ENCODE measurements at regions not wholly inside any gene's neighbourhood (a gene's known extent, or its start where the extent isn't known, plus 50 kb on each side); places are given as distances from the start of the nearest gene placed in this dataset.

GRCh38 chr21:15558884-15559283 lies 170.9 kb upstream of the USP25 start:
- DNase-seq (ENCODE audit: low spot score) = no peak
- Histone ChIP-seq H3K36me3 (replicated peaks in 1 of 2; ENCODE audit: control insufficient read depth in 2 of 2, insufficient read depth in 2 of 2, low read length in 2 of 2) (no peaks in the 10 kb centered on the region), H3K18ac (ENCODE audit: low read length) (no peak overlapping the region), H4K91ac (ENCODE audit: low read depth, low read length, poor library complexity) (no peak overlapping the region), H2BK12ac (ENCODE audit: low read length) (no peak overlapping the region), H3K79me1 (ENCODE audit: low read depth, low read length) (no peaks in the 10 kb centered on the region), H3K4me1 (ENCODE audit: control insufficient read depth in 2 of 2, insufficient read depth in 1 of 2, low read depth in 1 of 2, low read length in 2 of 2) (no peaks in the 10 kb centered on the region), H2BK5ac (ENCODE audit: low read length) (no peak overlapping the region), H4K8ac (ENCODE audit: low read depth, low read length) (no peak overlapping the region), H3K4me2 (ENCODE audit: insufficient read depth, low read length, poor library complexity, severe bottlenecking) (no peak overlapping the region), H3K9me3 (replicated peaks in 1 of 2; ENCODE audit: control insufficient read depth in 2 of 2, insufficient read depth in 1 of 2, low read depth in 1 of 2, low read length in 2 of 2) (no peaks in the 10 kb centered on the region), H2AFZ (ENCODE audit: low read length) (no peak overlapping the region), H2BK15ac (ENCODE audit: low read length) (no peak overlapping the region), H3K14ac (ENCODE audit: low read length) (no peak overlapping the region), H2BK120ac (ENCODE audit: low read depth, low read length) (no peak overlapping the region), H3K4me3 (ENCODE audit: low read length in 2 of 2) (no peak overlapping the region), H3K27ac (replicated peaks; ENCODE audit: low read length) (no peak overlapping the region), H2AK5ac (ENCODE audit: low read depth, low read length) (no peak overlapping the region), H3K27me3 (ENCODE audit: control insufficient read depth in 3 of 3, insufficient read depth in 3 of 3, low read depth in 1 of 3, low read length in 3 of 3) (no peaks in the 10 kb centered on the region), H3K9ac (ENCODE audit: low read depth, low read length, poor library complexity) (no peak overlapping the region), H3K23ac (ENCODE audit: low read depth, low read length, poor library complexity) (no peak overlapping the region), H3K4ac (ENCODE audit: low read length) (no peak overlapping the region)
- WGBS, 2 donors (ENCODE audit: extremely low coverage in 2 of 2, insufficient read length in 2 of 2, insufficient replicate concordance in 1 of 2) = no CpG with 5 or more reads among the region's 1 CpG

- H2BK15ac ChIP-seq (ENCODE audit: low read length) = no peak overlapping the region
- H4K8ac ChIP-seq (ENCODE audit: low read depth, low read length) = no peak overlapping the region
- no peak overlapping the region for H3K4me3 ChIP-seq (ENCODE audit: low read length in 2 of 2)
- no peaks in the 10 kb centered on the region for H3K36me3 ChIP-seq (replicated peaks in 1 of 2; ENCODE audit: control insufficient read depth in 2 of 2, insufficient read depth in 2 of 2, low read length in 2 of 2)
- H3K27ac ChIP-seq (replicated peaks; ENCODE audit: low read length) = no peak overlapping the region
- no peak overlapping the region for H4K91ac ChIP-seq (ENCODE audit: low read depth, low read length, poor library complexity)
- no peak overlapping the region for H2AK5ac ChIP-seq (ENCODE audit: low read depth, low read length)
- no peak overlapping the region for H2BK120ac ChIP-seq (ENCODE audit: low read depth, low read length)
- no peak overlapping the region for H2BK12ac ChIP-seq (ENCODE audit: low read length)
- H3K9ac ChIP-seq (ENCODE audit: low read depth, low read length, poor library complexity) = no peak overlapping the region
- DNase-seq (ENCODE audit: low spot score) = no peak
- no peak overlapping the region for H2AFZ ChIP-seq (ENCODE audit: low read length)
- no peaks in the 10 kb centered on the region for H3K4me1 ChIP-seq (ENCODE audit: control insufficient read depth in 2 of 2, insufficient read depth in 1 of 2, low read depth in 1 of 2, low read length in 2 of 2)
- WGBS, 2 donors (ENCODE audit: extremely low coverage in 2 of 2, insufficient read length in 2 of 2, insufficient replicate concordance in 1 of 2) = no CpG with 5 or more reads among the region's 2 CpGs
- no peak overlapping the region for H2BK5ac ChIP-seq (ENCODE audit: low read length)
- no peaks in the 10 kb centered on the region for H3K79me1 ChIP-seq (ENCODE audit: low read depth, low read length)
- H3K14ac ChIP-seq (ENCODE audit: low read length) = no peak overlapping the region
- H3K27me3 ChIP-seq (ENCODE audit: control insufficient read depth in 3 of 3, insufficient read depth in 3 of 3, low read depth in 1 of 3, low read length in 3 of 3) = no peaks in the 10 kb centered on the region
- H3K9me3 ChIP-seq (replicated peaks in 1 of 2; ENCODE audit: control insufficient read depth in 2 of 2, insufficient read depth in 1 of 2, low read depth in 1 of 2, low read length in 2 of 2) = no peaks in the 10 kb centered on the region
- H3K4me2 ChIP-seq (ENCODE audit: insufficient read depth, low read length, poor library complexity, severe bottlenecking) = no peak overlapping the region
- no peak overlapping the region for H3K18ac ChIP-seq (ENCODE audit: low read length)
- H3K4ac ChIP-seq (ENCODE audit: low read length) = no peak overlapping the region
- no peak overlapping the region for H3K23ac ChIP-seq (ENCODE audit: low read depth, low read length, poor library complexity)
Observed at GRCh38 chr21:15559660-15560059, 170.1 kb upstream of the USP25 start.

GRCh38 chr21:15560383-15561056 lies 169.3 kb upstream of the USP25 start:
- no peak overlapping the region for H3K14ac ChIP-seq (ENCODE audit: low read length)
- H4K8ac ChIP-seq (ENCODE audit: low read depth, low read length) = no peak overlapping the region
- H2BK15ac ChIP-seq (ENCODE audit: low read length) = no peak overlapping the region
- no CpG with 5 or more reads among the region's 6 CpGs for WGBS, 2 donors (ENCODE audit: extremely low coverage in 2 of 2, insufficient read length in 2 of 2, insufficient replicate concordance in 1 of 2)
- no peak overlapping the region for H4K91ac ChIP-seq (ENCODE audit: low read depth, low read length, poor library complexity)
- no peak overlapping the region for H2AK5ac ChIP-seq (ENCODE audit: low read depth, low read length)
- H2BK120ac ChIP-seq (ENCODE audit: low read depth, low read length) = no peak overlapping the region
- no peak overlapping the region for H2BK12ac ChIP-seq (ENCODE audit: low read length)
- H3K4ac ChIP-seq (ENCODE audit: low read length) = no peak overlapping the region
- H3K9me3 ChIP-seq (replicated peaks in 1 of 2; ENCODE audit: control insufficient read depth in 2 of 2, insufficient read depth in 1 of 2, low read depth in 1 of 2, low read length in 2 of 2) = no peaks in the 10 kb centered on the region
- H2BK5ac ChIP-seq (ENCODE audit: low read length) = no peak overlapping the region
- H3K27me3 ChIP-seq (ENCODE audit: control insufficient read depth in 3 of 3, insufficient read depth in 3 of 3, low read depth in 1 of 3, low read length in 3 of 3) = no peaks in the 10 kb centered on the region
- H3K36me3 ChIP-seq (replicated peaks in 1 of 2; ENCODE audit: control insufficient read depth in 2 of 2, insufficient read depth in 2 of 2, low read length in 2 of 2) = no peaks in the 10 kb centered on the region
- no peak overlapping the region for H3K18ac ChIP-seq (ENCODE audit: low read length)
- H3K4me1 ChIP-seq (ENCODE audit: control insufficient read depth in 2 of 2, insufficient read depth in 1 of 2, low read depth in 1 of 2, low read length in 2 of 2) = no peaks in the 10 kb centered on the region
- no peak overlapping the region for H2AFZ ChIP-seq (ENCODE audit: low read length)
- H3K4me2 ChIP-seq (ENCODE audit: insufficient read depth, low read length, poor library complexity, severe bottlenecking) = no peak overlapping the region
- no peaks in the 10 kb centered on the region for H3K79me1 ChIP-seq (ENCODE audit: low read depth, low read length)
- no peak overlapping the region for H3K23ac ChIP-seq (ENCODE audit: low read depth, low read length, poor library complexity)
- no peak overlapping the region for H3K9ac ChIP-seq (ENCODE audit: low read depth, low read length, poor library complexity)
- DNase-seq (ENCODE audit: low spot score) = no peak
- H3K4me3 ChIP-seq (ENCODE audit: low read length in 2 of 2) = no peak overlapping the region
- no peak overlapping the region for H3K27ac ChIP-seq (replicated peaks; ENCODE audit: low read length)

GRCh38 chr21:15562748-15563147 lies 167.0 kb upstream of the USP25 start:
- Histone ChIP-seq H3K27ac (replicated peaks; ENCODE audit: low read length) (no peak overlapping the region), H3K14ac (ENCODE audit: low read length) (no peak overlapping the region), H2BK12ac (ENCODE audit: low read length) (no peak overlapping the region), H3K23ac (ENCODE audit: low read depth, low read length, poor library complexity) (no peak overlapping the region), H2BK120ac (ENCODE audit: low read depth, low read length) (no peak overlapping the region), H3K4me3 (ENCODE audit: low read length in 2 of 2) (no peak overlapping the region), H2BK5ac (ENCODE audit: low read length) (no peak overlapping the region), H3K4me2 (ENCODE audit: insufficient read depth, low read length, poor library complexity, severe bottlenecking) (no peak overlapping the region), H3K9ac (ENCODE audit: low read depth, low read length, poor library complexity) (no peak overlapping the region), H3K18ac (ENCODE audit: low read length) (no peak overlapping the region), H2AFZ (ENCODE audit: low read length) (no peak overlapping the region), H3K4me1 (ENCODE audit: control insufficient read depth in 2 of 2, insufficient read depth in 1 of 2, low read depth in 1 of 2, low read length in 2 of 2) (no peaks in the 10 kb centered on the region), H3K27me3 (ENCODE audit: control insufficient read depth in 3 of 3, insufficient read depth in 3 of 3, low read depth in 1 of 3, low read length in 3 of 3) (no peaks in the 10 kb centered on the region), H2AK5ac (ENCODE audit: low read depth, low read length) (no peak overlapping the region), H3K9me3 (replicated peaks in 1 of 2; ENCODE audit: control insufficient read depth in 2 of 2, insufficient read depth in 1 of 2, low read depth in 1 of 2, low read length in 2 of 2) (no peaks in the 10 kb centered on the region), H3K4ac (ENCODE audit: low read length) (no peak overlapping the region), H4K8ac (ENCODE audit: low read depth, low read length) (no peak overlapping the region), H2BK15ac (ENCODE audit: low read length) (no peak overlapping the region), H3K36me3 (replicated peaks in 1 of 2; ENCODE audit: control insufficient read depth in 2 of 2, insufficient read depth in 2 of 2, low read length in 2 of 2) (no peaks in the 10 kb centered on the region), H4K91ac (ENCODE audit: low read depth, low read length, poor library complexity) (no peak overlapping the region), H3K79me1 (ENCODE audit: low read depth, low read length) (no peaks in the 10 kb centered on the region)
- no peak for DNase-seq (ENCODE audit: low spot score)
